Liver (tissue), 3 donors: ENCODE measurements at regions not wholly inside any gene's neighbourhood (a gene's known extent, or its start where the extent isn't known, plus 50 kb on each side); places are given as distances from the start of the nearest gene placed in this dataset.

Experiments used
- EGR1 ChIP-seq, 2 donors: IDR thresholded peaks; 2 replicates each; pipeline ENCODE4 v1.6.1; 2016 to 2018; ENCODE audit warnings: antibody characterized with exemption in 2 of 2, low read depth in 2 of 2
- RAD21 ChIP-seq, 2 donors: IDR thresholded peaks; 2 replicates each; pipeline ENCODE4 v1.6.1; 2016; ENCODE audit warnings: antibody characterized with exemption in 2 of 2, mild to moderate bottlenecking in 2 of 2
- SP1 ChIP-seq: IDR thresholded peaks from 2 replicates; pipeline ENCODE4 v1.6.1; 2018; ENCODE audit warnings: antibody characterized with exemption, mild to moderate bottlenecking
- TAF1 ChIP-seq: conservative IDR thresholded peaks from 2 replicates; pipeline ENCODE4 v1.6.1; 2016; ENCODE audit warnings: antibody characterized with exemption, mild to moderate bottlenecking
- YY1 ChIP-seq: IDR thresholded peaks from 2 replicates; pipeline ENCODE4 v1.6.1; 2016; ENCODE audit warnings: antibody characterized with exemption, mild to moderate bottlenecking
- TF ChIP-seq, protein P1 (sequence below): fragments of 150-350 bp; IDR thresholded peaks from 2 replicates; pipeline ENCODE4 v1.5.1; 2017; ENCODE audit warnings: improper control_type of control experiment, low read depth, low read length; ENCODE audit not compliant: missing input control
- TF ChIP-seq, protein P2 (sequence below): IDR thresholded peaks from 2 replicates; pipeline ENCODE4 v1.6.1; 2016; ENCODE audit warnings: antibody characterized with exemption, mild to moderate bottlenecking
- donor health status: healthy.
- donor health status: healthy.

DNA sequence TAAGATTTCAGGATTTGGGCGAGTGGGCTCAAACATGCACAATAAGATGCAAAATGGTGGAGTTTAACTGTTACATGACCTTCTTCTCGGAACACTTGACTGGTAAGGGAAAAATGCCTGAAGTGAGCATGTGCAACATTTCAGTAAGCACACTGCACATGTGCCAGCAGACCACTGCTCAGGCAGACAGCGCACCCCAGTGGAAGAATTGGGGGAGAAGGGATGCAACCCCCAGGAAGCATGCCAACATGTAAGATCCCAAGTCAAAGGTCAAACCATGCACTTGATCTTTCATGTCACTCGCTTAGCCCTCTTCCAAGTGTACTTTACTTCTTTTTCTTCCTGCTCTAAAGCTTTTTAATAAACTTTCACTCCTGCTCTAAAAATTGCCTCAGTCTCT, 256.3 kb downstream of the CENPC start:
- TF ChIP-seq YY1 (no peak), EGR1 (IDR thresholded peaks at IDR 0.05; ENCODE audit: low read depth in 2 of 2) (no peak), RAD21 (IDR thresholded peaks at IDR 0.05) (no peak), SP1 (no peak), TAF1 (no peak)
- TF ChIP-seq, protein P1, sequence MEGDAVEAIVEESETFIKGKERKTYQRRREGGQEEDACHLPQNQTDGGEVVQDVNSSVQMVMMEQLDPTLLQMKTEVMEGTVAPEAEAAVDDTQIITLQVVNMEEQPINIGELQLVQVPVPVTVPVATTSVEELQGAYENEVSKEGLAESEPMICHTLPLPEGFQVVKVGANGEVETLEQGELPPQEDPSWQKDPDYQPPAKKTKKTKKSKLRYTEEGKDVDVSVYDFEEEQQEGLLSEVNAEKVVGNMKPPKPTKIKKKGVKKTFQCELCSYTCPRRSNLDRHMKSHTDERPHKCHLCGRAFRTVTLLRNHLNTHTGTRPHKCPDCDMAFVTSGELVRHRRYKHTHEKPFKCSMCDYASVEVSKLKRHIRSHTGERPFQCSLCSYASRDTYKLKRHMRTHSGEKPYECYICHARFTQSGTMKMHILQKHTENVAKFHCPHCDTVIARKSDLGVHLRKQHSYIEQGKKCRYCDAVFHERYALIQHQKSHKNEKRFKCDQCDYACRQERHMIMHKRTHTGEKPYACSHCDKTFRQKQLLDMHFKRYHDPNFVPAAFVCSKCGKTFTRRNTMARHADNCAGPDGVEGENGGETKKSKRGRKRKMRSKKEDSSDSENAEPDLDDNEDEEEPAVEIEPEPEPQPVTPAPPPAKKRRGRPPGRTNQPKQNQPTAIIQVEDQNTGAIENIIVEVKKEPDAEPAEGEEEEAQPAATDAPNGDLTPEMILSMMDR: no peak
- TF ChIP-seq, protein P2, sequence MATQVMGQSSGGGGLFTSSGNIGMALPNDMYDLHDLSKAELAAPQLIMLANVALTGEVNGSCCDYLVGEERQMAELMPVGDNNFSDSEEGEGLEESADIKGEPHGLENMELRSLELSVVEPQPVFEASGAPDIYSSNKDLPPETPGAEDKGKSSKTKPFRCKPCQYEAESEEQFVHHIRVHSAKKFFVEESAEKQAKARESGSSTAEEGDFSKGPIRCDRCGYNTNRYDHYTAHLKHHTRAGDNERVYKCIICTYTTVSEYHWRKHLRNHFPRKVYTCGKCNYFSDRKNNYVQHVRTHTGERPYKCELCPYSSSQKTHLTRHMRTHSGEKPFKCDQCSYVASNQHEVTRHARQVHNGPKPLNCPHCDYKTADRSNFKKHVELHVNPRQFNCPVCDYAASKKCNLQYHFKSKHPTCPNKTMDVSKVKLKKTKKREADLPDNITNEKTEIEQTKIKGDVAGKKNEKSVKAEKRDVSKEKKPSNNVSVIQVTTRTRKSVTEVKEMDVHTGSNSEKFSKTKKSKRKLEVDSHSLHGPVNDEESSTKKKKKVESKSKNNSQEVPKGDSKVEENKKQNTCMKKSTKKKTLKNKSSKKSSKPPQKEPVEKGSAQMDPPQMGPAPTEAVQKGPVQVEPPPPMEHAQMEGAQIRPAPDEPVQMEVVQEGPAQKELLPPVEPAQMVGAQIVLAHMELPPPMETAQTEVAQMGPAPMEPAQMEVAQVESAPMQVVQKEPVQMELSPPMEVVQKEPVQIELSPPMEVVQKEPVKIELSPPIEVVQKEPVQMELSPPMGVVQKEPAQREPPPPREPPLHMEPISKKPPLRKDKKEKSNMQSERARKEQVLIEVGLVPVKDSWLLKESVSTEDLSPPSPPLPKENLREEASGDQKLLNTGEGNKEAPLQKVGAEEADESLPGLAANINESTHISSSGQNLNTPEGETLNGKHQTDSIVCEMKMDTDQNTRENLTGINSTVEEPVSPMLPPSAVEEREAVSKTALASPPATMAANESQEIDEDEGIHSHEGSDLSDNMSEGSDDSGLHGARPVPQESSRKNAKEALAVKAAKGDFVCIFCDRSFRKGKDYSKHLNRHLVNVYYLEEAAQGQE: no peak
